ENCODE measurements at regions not wholly inside any gene's neighbourhood (a gene's known extent, or its start where the extent isn't known, plus 50 kb on each side); places are given as distances from the start of the nearest gene placed in this dataset.
A peak's percentile ranks its signal among the peaks of the same experiment; 100 is the strongest.

DNA sequence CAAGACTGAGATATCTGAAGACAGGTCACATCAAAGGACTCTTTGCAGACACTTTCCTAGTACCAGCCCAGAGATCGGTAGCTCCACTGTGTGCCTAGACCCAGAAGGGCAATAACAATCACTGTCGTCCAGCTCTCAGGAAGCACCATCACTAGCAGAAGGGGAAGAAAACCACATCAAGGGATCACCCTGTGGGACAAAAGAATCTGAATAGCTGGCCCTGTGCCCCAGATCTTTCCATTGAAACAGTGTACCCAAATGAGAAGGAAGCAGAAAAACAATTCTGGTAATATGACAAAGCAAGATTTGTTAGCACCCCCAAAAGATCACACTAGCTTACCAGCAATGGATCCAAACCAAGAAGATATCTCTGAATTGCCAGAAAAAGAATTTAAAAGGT is 404.4 kb upstream of the NECTIN3 start:
- 95% methylated on average over 2 of the region's 2 CpGs for WGBS
- DNase-seq (ENCODE audit: low spot score), result no peak
- Histone ChIP-seq H3K9me3 (ENCODE audit: control insufficient read depth in 4 of 4, low read length in 3 of 4) (peaks cover 2 to 5% (median 3%) of the 10 kb centered on the region in 4 donors), H3K36me3 (ENCODE audit: control insufficient read depth in 4 of 4, insufficient read depth in 3 of 4, low read depth in 1 of 4, low read length in 3 of 4) (no peaks in the 10 kb centered on the region), H3K4me1 (ENCODE audit: control insufficient read depth in 4 of 4, insufficient read depth in 4 of 4, low read length in 3 of 4) (no peaks in the 10 kb centered on the region), H3K9ac (ENCODE audit: low read depth in 1 of 2, low read length in 2 of 2) (no peak overlapping the region), H3K4me3 (ENCODE audit: low read depth in 1 of 3, low read length in 3 of 3) (no peak overlapping the region), H3K27me3 (ENCODE audit: control insufficient read depth in 4 of 4, insufficient read depth in 4 of 4, low read length in 3 of 4) (no peaks in the 10 kb centered on the region), H3K27ac (ENCODE audit: low read depth in 1 of 2, low read length in 2 of 2) (no peak overlapping the region)
- TF ChIP-seq YY1 (IDR thresholded peaks at IDR 0.05) (no peak), FOXA1 (IDR thresholded peaks at IDR 0.05) (no peak), GABPA (IDR thresholded peaks at IDR 0.05 in 1 of 2, conservative IDR thresholded peaks at IDR 0.05 in 1 of 2) (no peak), CTCF (IDR thresholded peaks at IDR 0.05; ENCODE audit: low read depth, low read length, missing input control) (no peak), FOXA2 (IDR thresholded peaks at IDR 0.05) (no peak), TAF1 (conservative IDR thresholded peaks at IDR 0.05) (no peak), RAD21 (IDR thresholded peaks at IDR 0.05) (no peak), HNF4A (conservative IDR thresholded peaks at IDR 0.05) (no peak), MAX (IDR thresholded peaks at IDR 0.05) (no peak), RXRA (IDR thresholded peaks at IDR 0.05) (no peak), HNF4G (IDR thresholded peaks at IDR 0.05) (no peak), NR2F2 (IDR thresholded peaks at IDR 0.05) (no peak), SP1 (IDR thresholded peaks at IDR 0.05) (no peak), JUND (IDR thresholded peaks at IDR 0.05) (no peak)
- TF ChIP-seq, protein P1, sequence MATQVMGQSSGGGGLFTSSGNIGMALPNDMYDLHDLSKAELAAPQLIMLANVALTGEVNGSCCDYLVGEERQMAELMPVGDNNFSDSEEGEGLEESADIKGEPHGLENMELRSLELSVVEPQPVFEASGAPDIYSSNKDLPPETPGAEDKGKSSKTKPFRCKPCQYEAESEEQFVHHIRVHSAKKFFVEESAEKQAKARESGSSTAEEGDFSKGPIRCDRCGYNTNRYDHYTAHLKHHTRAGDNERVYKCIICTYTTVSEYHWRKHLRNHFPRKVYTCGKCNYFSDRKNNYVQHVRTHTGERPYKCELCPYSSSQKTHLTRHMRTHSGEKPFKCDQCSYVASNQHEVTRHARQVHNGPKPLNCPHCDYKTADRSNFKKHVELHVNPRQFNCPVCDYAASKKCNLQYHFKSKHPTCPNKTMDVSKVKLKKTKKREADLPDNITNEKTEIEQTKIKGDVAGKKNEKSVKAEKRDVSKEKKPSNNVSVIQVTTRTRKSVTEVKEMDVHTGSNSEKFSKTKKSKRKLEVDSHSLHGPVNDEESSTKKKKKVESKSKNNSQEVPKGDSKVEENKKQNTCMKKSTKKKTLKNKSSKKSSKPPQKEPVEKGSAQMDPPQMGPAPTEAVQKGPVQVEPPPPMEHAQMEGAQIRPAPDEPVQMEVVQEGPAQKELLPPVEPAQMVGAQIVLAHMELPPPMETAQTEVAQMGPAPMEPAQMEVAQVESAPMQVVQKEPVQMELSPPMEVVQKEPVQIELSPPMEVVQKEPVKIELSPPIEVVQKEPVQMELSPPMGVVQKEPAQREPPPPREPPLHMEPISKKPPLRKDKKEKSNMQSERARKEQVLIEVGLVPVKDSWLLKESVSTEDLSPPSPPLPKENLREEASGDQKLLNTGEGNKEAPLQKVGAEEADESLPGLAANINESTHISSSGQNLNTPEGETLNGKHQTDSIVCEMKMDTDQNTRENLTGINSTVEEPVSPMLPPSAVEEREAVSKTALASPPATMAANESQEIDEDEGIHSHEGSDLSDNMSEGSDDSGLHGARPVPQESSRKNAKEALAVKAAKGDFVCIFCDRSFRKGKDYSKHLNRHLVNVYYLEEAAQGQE (IDR thresholded peaks at IDR 0.05), result no peak
- TF ChIP-seq, protein P2, sequence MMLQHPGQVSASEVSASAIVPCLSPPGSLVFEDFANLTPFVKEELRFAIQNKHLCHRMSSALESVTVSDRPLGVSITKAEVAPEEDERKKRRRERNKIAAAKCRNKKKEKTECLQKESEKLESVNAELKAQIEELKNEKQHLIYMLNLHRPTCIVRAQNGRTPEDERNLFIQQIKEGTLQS (IDR thresholded peaks at IDR 0.05), result no peak
- TF ChIP-seq, protein P3, sequence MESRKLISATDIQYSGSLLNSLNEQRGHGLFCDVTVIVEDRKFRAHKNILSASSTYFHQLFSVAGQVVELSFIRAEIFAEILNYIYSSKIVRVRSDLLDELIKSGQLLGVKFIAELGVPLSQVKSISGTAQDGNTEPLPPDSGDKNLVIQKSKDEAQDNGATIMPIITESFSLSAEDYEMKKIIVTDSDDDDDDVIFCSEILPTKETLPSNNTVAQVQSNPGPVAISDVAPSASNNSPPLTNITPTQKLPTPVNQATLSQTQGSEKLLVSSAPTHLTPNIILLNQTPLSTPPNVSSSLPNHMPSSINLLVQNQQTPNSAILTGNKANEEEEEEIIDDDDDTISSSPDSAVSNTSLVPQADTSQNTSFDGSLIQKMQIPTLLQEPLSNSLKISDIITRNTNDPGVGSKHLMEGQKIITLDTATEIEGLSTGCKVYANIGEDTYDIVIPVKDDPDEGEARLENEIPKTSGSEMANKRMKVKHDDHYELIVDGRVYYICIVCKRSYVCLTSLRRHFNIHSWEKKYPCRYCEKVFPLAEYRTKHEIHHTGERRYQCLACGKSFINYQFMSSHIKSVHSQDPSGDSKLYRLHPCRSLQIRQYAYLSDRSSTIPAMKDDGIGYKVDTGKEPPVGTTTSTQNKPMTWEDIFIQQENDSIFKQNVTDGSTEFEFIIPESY (IDR thresholded peaks at IDR 0.05), result no peak

GRCh38 chr3:110670407-110670806 is 401.2 kb upstream of the NECTIN3 start:
- TF ChIP-seq, protein P1 (IDR thresholded peaks at IDR 0.05), result no peak
- no peak for TF ChIP-seq CTCF (IDR thresholded peaks at IDR 0.05; ENCODE audit: low read depth, low read length, missing input control)
- TF ChIP-seq FOXA1 (IDR thresholded peaks at IDR 0.05), result no peak
- no peak for TF ChIP-seq MAX (IDR thresholded peaks at IDR 0.05)
- TF ChIP-seq HNF4A (conservative IDR thresholded peaks at IDR 0.05), result no peak
- no peak for TF ChIP-seq NR2F2 (IDR thresholded peaks at IDR 0.05)
- no peak for TF ChIP-seq EGR1 (IDR thresholded peaks at IDR 0.05; ENCODE audit: low read depth in 2 of 2)
- TF ChIP-seq GABPA (IDR thresholded peaks at IDR 0.05 in 1 of 2, conservative IDR thresholded peaks at IDR 0.05 in 1 of 2), result no peak
- DNase-seq (ENCODE audit: low spot score), result no peak
- Histone ChIP-seq H3K4me1 (ENCODE audit: control insufficient read depth in 4 of 4, insufficient read depth in 4 of 4, low read length in 3 of 4) (no peaks in the 10 kb centered on the region), H3K27me3 (ENCODE audit: control insufficient read depth in 4 of 4, insufficient read depth in 4 of 4, low read length in 3 of 4) (no peaks in the 10 kb centered on the region), H3K36me3 (ENCODE audit: control insufficient read depth in 4 of 4, insufficient read depth in 3 of 4, low read depth in 1 of 4, low read length in 3 of 4) (no peaks in the 10 kb centered on the region), H3K9ac (ENCODE audit: low read depth in 1 of 2, low read length in 2 of 2) (no peak overlapping the region), H3K9me3 (ENCODE audit: control insufficient read depth in 4 of 4, low read length in 3 of 4) (peaks cover 2 to 5% (median 3%) of the 10 kb centered on the region in 4 donors), H3K27ac (ENCODE audit: low read depth in 1 of 2, low read length in 2 of 2) (no peak overlapping the region), H3K4me3 (ENCODE audit: low read depth in 1 of 3, low read length in 3 of 3) (peak overlapping the region in 1 of 3 donors; percentile 18)
